CD4-positive, alpha-beta T cell treated with Interferon gamma for 1 hour (primary cell): ENCODE measurements at regions not wholly inside any gene's neighbourhood (a gene's known extent, or its start where the extent isn't known, plus 50 kb on each side); places are given as distances from the start of the nearest gene placed in this dataset.
A peak's percentile ranks its signal among the peaks of the same experiment; 100 is the strongest.
"Not testable (repeated sequence)": the region's sequence is repeated elsewhere in the genome, so short reads cannot be mapped to it uniquely, and the experiment has no call there.

Experiments used
- DNase-seq: peaks from one replicate; pipeline ENCODE4 v3.0.0-alpha.2; 2020

GRCh38 chr5:17895288-17896033 is 261.2 kb downstream of the TAF11L14 start:
- DNase-seq: no peak

- no peak for DNase-seq
These were observed 262.3 kb downstream of the TAF11L14 start for GRCh38 chr5:17896605-17897004.

GRCh38 chr5:17897776-17898175 is 263.5 kb downstream of the TAF11L14 start:
- no peak for DNase-seq

- DNase-seq: no peak
These were observed 264.5 kb downstream of the TAF11L14 start for GRCh38 chr5:17898766-17899165.

GRCh38 chr5:17907094-17907493 is 272.8 kb downstream of the TAF11L14 start:
- no peak for DNase-seq

GRCh38 chr5:17910318-17910717 is 276.1 kb downstream of the TAF11L14 start:
- DNase-seq: no peak

- DNase-seq: no peak
These were observed 278.5 kb downstream of the TAF11L14 start for GRCh38 chr5:17912794-17913193.

GRCh38 chr5:17916446-17916845 is 282.2 kb downstream of the TAF11L14 start:
- no peak for DNase-seq

GRCh38 chr5:17917465-17917864 is 283.2 kb downstream of the TAF11L14 start:
- DNase-seq: no peak

- DNase-seq: no peak
These were observed 284.3 kb downstream of the TAF11L14 start for GRCh38 chr5:17918373-17919104.

- DNase-seq: no peak
These were observed 291.0 kb downstream of the TAF11L14 start for GRCh38 chr5:17925276-17925675.

- DNase-seq: peak; percentile 5
These were observed 294.3 kb downstream of the TAF11L14 start for GRCh38 chr5:17928581-17928981.

GRCh38 chr5:17929171-17929570 is 294.9 kb downstream of the TAF11L14 start:
- DNase-seq: no peak

- no peak for DNase-seq
These were observed 296.1 kb downstream of the TAF11L14 start for GRCh38 chr5:17930346-17930745.

- DNase-seq: no peak
These were observed 309.8 kb downstream of the TAF11L14 start for GRCh38 chr5:17944046-17944445.

GRCh38 chr5:17947029-17947428 is 312.8 kb downstream of the TAF11L14 start:
- no peak for DNase-seq

GRCh38 chr5:17951392-17952169 is 317.3 kb downstream of the TAF11L14 start:
- DNase-seq: no peak

GRCh38 chr5:17952231-17952630 is 318.0 kb downstream of the TAF11L14 start:
- no peak for DNase-seq

- no peak for DNase-seq
These were observed 329.8 kb downstream of the TAF11L14 start for GRCh38 chr5:17964067-17964466.

- DNase-seq: no peak
These were observed 332.6 kb downstream of the TAF11L14 start for GRCh38 chr5:17966640-17967402.

- no peak for DNase-seq
These were observed 342.1 kb downstream of the TAF11L14 start for GRCh38 chr5:17976404-17976803.

GRCh38 chr5:17978954-17979353 is 344.7 kb downstream of the TAF11L14 start:
- DNase-seq: no peak

- DNase-seq: not testable (repeated sequence)
These were observed 348.4 kb downstream of the TAF11L14 start for GRCh38 chr5:17982626-17983025.
